ENCODE measurements at regions not wholly inside any gene's neighbourhood (a gene's known extent, or its start where the extent isn't known, plus 50 kb on each side); places are given as distances from the start of the nearest gene placed in this dataset.

DNA sequence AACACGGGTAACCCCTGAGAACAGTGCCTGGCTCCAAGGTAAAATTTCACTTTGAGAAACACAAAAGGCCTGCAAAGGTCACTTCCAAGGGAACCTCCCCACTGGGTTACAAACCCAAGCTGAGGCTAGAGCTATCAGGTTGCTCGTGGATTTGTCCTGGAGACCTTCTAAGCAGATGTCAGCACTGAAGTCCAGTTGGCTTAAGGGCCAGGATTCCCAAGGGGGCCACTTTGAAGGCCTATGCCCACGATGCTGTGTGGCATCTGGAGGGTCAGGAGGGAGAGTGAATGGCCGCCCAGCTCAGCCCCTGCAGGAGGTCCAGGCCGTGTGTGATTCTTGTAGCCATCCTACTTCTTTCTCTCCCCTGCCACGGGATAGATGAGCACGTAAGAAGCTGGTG is 100.2 kb upstream of the FSTL4 start:
- no peak for FAIRE-seq
- no peak for DNase-seq (ENCODE audit: low read depth in 1 of 2, low spot score in 2 of 2)
- no peak overlapping the region for H2BK5ac ChIP-seq (ENCODE audit: low read depth, low read length)
- H4K5ac ChIP-seq (ENCODE audit: insufficient read length, low read depth, low read length) = no peak overlapping the region
- H3K56ac ChIP-seq (replicated peaks; ENCODE audit: insufficient read length, low read depth, low read length) = no peak overlapping the region
- no peaks in the 10 kb centered on the region; a peak in 1 of 7 replicates for H3K27me3 ChIP-seq (replicated peaks in 1 of 4; ENCODE audit: control insufficient read depth in 3 of 4, extremely low read depth in 1 of 4, insufficient read depth in 3 of 4, low read length in 3 of 4)
- POLR2A ChIA-PET (ENCODE audit: partially characterized antibody) = no interaction called here
- no peaks in the 10 kb centered on the region for H3K4me1 ChIP-seq (replicated peaks in 1 of 4; ENCODE audit: control insufficient read depth in 3 of 4, insufficient read depth in 4 of 4, low read length in 3 of 4)
- H3K79me2 ChIP-seq (ENCODE audit: control insufficient read depth in 1 of 2, insufficient read depth in 2 of 2, low read length in 2 of 2) = no peaks in the 10 kb centered on the region
- no peak overlapping the region for H3K4me3 ChIP-seq (ENCODE audit: extremely low read depth in 1 of 4, insufficient read depth in 2 of 4, low read depth in 3 of 4, low read length in 4 of 4)
- H2AFZ ChIP-seq (ENCODE audit: low read length) = no peak overlapping the region
- H3K14ac ChIP-seq (ENCODE audit: insufficient read length) = no peak overlapping the region
- H3K79me1 ChIP-seq (ENCODE audit: low read depth, low read length) = no peaks in the 10 kb centered on the region
- H4K91ac ChIP-seq (replicated peaks; ENCODE audit: insufficient read length, low read length) = no peak overlapping the region
- TF ChIP-seq NRF1 (IDR thresholded peaks at IDR 0.05; ENCODE audit: low read depth, low read length) = no peak
- no peak overlapping the region for H3K18ac ChIP-seq (ENCODE audit: extremely low read depth, low read length)
- H2BK20ac ChIP-seq (ENCODE audit: low read length) = no peak overlapping the region
- WGBS, 2 experiments (ENCODE audit: extremely low coverage in 1 of 2, insufficient coverage in 1 of 2, insufficient read length in 1 of 2, insufficient replicate concordance in 2 of 2, low coverage in 1 of 2, low lambda C conversion rate in 2 of 2, missing lambda C conversion rate in 1 of 2) = 78% methylated on average over 7 of the region's 7 CpGs; no CpG with 5 or more reads in 1 of the 2 experiments
- H2BK120ac ChIP-seq (replicated peaks; ENCODE audit: low read depth, low read length) = no peak overlapping the region
- no peaks in the 10 kb centered on the region for H3K36me3 ChIP-seq (ENCODE audit: control insufficient read depth in 2 of 4, insufficient read depth in 4 of 4, low read length in 3 of 4)
- no peak overlapping the region for H2AK5ac ChIP-seq (ENCODE audit: low read depth, low read length)
- no peak overlapping the region for H3K23ac ChIP-seq (ENCODE audit: insufficient read length)
- no peak overlapping the region for H3K9ac ChIP-seq (replicated peaks in 1 of 4; ENCODE audit: extremely low read depth in 1 of 4, low read depth in 3 of 4, low read length in 3 of 4)
- CTCF ChIA-PET (ENCODE audit: partially characterized antibody) = interaction anchor here (0.6 to 2.0 kb wide), 8 partner anchors 11 to 425 kb away, joined by 3 to 5 read pairs (median 3); no protein-coding TSS in a partner anchor
- no peaks in the 10 kb centered on the region for H3K23me2 ChIP-seq (ENCODE audit: low read depth, low read length)
- no peaks in the 10 kb centered on the region for H4K20me1 ChIP-seq (replicated peaks in 1 of 2; ENCODE audit: control insufficient read depth in 1 of 2, insufficient read depth in 2 of 2, low read length in 2 of 2)
- H4K8ac ChIP-seq (ENCODE audit: extremely low read depth, insufficient read depth, low read length) = no peak overlapping the region
- no peak overlapping the region for H3K4me2 ChIP-seq (ENCODE audit: insufficient read depth in 1 of 2, low read depth in 2 of 2, low read length in 2 of 2)
- no peaks in the 10 kb centered on the region for H3K9me3 ChIP-seq (ENCODE audit: insufficient read depth in 2 of 2, low read depth in 1 of 2, low read length in 1 of 2)
- H3K27ac ChIP-seq (ENCODE audit: low read depth, low read length) = no peak overlapping the region
- no peak overlapping the region for H3K4ac ChIP-seq (replicated peaks; ENCODE audit: insufficient read length, low read depth, low read length)
- no peak overlapping the region for H2BK15ac ChIP-seq (ENCODE audit: low read length)
- no peak overlapping the region for H2BK12ac ChIP-seq (ENCODE audit: low read depth, low read length)
